AG08396 (cell line): ENCODE measurements at regions not wholly inside any gene's neighbourhood (a gene's known extent, or its start where the extent isn't known, plus 50 kb on each side); places are given as distances from the start of the nearest gene placed in this dataset.

Experiments
- DNase-seq: peaks from one replicate; pipeline ENCODE4 v3.0.0; 2012; ENCODE audit warnings: low spot score, mixed read lengths

DNA sequence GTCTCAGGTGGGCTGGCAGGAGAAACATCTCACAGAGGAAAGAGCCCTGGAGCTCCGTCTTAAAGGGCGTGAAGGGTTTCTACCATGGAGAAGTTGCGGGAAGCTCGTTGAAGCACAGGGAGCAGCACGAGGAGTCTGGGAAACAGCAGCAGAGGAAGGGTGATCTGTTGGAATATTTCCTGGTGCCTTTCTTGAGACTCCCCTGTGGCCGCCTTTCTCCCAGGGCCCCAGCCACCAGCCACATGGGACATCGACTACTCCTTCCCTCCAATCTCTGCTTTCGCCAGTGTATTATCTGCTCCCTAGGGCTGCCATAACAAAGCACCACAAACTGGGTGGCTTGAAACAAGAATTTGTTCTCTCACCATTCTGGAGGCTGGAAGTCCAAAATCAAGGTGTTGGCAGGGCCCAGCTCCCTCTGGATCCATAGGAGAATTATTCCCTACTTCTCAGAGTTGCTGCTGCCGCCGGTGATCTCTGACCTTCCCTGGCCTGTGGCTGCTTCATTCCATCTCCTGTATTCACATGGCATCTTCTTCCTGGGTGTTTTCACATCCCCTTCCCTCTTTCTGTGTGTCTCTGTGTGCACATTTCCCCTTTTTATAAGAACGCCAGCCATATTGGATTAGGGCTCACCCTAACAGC, 152.8 kb upstream of the GSC start:
- no peak for DNase-seq

- no peak for DNase-seq
Measured at GRCh38 chr14:94921882-94922585, 152.1 kb upstream of the GSC start.

GRCh38 chr14:94921456-94921855, 151.5 kb upstream of the GSC start:
- no peak for DNase-seq

- no peak for DNase-seq
Measured at GRCh38 chr14:94919896-94920295, 150.0 kb upstream of the GSC start.

DNA sequence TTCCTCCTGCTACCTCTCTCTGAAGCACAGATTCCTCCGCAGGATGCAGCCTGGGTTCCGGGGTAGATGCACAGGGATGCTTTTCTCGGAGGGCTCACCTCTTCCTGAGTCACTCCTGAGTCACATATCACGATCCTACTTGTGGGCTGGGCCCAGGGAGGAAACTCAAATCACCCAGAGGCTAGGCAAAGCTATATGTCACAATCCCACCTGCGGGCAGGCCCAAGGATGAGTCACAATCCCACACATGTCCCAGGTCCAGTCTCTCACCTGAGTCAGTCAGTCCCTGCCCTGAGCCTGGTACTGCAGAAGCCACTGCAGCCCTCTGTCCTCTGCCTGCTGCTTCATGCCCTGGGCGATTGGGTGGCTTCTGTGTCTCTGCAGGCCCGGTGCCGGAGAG, 149.0 kb upstream of the GSC start:
- DNase-seq = no peak

- no peak for DNase-seq
Measured at GRCh38 chr14:94917041-94917600, 147.2 kb upstream of the GSC start.

DNA sequence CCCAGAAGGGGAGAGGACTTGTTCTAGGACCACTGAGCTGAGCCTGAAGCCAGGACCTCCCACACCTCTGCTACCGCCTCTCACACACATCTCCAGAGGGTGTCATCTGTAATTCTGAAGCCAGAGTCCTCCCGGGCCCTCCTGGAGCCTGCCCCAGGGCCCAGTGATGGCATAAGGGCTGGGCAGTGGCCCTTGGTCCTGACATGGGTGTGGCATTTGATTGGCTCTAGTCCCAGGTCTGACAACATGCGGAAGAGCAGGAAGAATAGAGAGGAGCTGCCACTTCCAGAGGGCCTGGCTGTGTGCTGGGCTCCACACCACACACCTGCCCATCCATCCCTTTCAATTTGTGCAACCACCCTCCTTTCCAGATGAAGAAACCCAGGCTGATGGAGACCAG, 144.3 kb upstream of the GSC start:
- no peak for DNase-seq

DNA sequence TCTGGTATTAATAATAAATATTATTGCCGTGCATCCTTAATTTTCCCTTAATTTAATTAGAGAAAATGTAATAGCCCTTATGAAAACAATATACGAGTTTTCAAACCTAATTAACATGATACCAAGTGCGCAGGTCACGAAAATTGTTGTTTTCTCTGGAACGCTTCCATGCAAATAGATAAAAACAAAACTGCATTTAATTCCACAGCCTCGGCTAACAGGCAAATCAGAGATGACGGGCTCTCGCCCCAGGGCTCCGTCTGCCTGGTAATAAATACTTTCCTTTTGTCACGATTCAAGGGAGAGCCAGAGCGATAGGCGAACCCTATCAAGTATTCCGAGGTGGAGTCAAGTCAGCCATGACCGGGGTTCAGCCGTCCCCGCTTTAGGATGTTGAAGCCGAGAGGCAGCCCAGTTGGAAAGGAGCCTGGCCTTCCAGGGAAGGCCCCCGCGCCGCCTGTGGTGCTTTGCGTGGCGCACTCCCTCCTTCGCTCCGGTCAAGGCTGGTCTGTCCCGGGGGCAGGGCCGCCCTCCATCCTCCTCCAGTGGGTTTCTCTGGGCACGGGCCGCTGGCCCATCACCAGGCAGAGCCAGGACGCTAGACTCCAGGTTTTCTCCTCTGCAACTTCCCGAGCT, 137.8 kb upstream of the GSC start:
- no peak for DNase-seq

- DNase-seq = no peak
Measured at GRCh38 chr14:94906991-94907587, 137.2 kb upstream of the GSC start.

DNA sequence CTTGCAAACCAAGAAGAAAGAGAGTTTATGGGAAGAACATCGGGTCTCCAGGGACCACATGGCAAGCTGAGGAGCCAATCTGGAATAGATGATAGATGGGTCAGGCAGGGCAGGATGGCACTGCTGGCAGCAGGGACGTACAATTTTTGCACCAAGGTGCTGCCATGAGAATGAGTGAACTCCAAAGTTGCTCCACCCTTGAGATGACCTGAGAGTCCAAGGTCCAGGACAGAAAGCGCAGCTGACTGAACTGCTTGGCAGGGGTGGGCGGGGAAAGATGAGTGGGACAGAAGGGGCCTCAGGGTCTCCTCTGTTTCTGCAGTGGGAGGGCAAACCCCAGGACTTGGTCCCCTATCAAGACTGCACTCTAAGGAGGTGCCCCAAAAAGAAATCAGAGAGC, 136.7 kb upstream of the GSC start:
- DNase-seq = no peak

- peak; percentile 63 for DNase-seq
Measured at GRCh38 chr14:94904636-94905035, 134.7 kb upstream of the GSC start.

DNA sequence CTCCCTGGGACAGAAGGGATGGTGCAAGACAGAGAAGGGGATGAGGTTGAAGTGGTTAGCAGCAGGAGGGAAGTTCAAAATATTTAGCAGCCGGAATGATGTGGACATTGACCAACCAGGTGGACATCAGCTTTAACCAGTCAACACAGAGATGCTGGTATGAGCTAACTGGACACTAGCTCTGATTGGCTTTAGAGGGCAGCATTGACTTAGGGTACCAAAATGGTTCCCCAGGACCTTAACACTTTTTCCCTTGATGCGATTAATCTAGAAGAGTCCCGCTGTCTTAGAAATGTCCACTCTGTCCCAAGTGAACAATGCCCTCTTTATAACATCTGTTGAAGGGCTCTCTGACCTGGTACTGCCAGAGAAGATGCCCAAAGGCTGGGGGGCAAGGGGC, 134.0 kb upstream of the GSC start:
- no peak for DNase-seq

DNA sequence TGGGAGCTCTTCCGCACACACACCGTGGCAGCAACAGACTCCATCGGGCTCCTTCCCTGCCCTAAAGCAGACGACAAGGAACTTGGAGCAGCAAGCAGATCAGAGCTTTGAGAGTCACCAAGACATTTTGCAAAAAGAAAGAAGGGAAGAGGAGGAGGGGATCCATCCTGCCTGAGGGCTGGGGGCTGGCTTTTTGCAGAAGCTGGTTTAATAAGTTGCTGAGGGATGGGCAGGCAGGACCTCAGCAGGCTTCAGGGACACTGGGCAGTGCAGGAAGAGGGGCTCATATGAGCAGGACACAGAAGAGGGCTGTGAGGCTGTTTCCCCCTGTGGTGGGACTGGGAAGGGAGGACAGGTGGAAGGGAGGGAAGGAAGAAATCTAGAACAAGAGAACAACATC, 133.4 kb upstream of the GSC start:
- DNase-seq = no peak

- no peak for DNase-seq
Measured at GRCh38 chr14:94897561-94897960, 127.6 kb upstream of the GSC start.

- no peak for DNase-seq
Measured at GRCh38 chr14:94897082-94897481, 127.2 kb upstream of the GSC start.

DNA sequence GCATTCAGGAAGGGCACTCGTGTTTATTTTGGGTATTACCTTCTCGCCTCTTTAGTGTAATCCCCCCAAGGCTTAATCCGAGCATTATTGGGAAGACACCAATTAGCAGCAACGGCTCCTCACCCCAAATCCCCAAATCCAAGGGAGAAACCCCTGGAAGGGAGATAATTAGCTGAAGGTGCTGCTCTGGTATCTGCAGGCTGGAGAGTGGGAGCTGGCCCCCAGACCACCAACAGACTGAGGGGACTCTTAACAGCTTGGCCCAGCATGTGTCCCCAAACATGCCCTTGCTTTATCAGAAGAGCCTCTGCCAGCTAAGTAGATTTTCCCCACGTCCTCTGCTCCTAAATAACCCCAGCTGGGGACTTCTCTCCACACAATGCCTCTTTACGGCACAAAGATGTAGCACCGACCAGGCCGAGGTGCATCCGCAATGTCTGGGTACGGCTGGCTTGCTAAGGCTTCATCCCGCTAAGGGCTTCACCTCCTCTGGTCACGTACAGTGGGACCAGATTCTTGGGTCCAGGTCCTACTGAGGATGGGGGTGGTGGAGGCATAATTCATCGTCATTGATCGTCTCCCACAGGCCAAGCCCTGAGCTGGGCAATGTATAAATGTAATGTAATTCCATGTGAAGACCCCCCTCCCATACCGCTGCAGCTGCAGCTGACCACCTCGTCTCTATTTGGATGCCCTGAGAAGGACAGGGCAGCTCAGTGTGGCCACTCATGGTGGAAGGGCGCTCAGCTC, 123.7 kb upstream of the GSC start:
- DNase-seq = no peak

- no peak for DNase-seq
Measured at GRCh38 chr14:94890785-94891184, 120.9 kb upstream of the GSC start.

GRCh38 chr14:94889520-94890312, 119.8 kb upstream of the GSC start:
- DNase-seq = no peak

DNA sequence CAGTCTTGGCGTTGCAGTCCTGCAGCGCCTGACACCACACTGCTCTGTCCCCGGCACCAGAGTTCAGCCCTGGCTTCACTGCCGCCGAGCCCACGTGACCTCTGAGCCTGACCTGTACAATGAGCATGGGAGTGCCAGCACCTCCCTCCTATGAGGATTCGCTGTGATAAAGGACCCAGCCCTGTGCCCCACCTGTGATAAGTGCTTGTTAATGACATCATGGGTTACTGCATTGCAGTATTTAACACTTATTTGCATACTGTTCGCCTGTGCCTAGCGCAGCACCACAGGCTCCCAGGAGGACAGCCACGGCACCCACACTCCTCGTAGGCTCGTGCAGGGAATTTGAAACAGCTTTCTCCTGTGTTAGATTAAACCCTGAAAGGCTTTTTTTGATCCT, 118.2 kb upstream of the GSC start:
- DNase-seq = no peak

GRCh38 chr14:94887591-94887990, 117.7 kb upstream of the GSC start:
- no peak for DNase-seq

DNA sequence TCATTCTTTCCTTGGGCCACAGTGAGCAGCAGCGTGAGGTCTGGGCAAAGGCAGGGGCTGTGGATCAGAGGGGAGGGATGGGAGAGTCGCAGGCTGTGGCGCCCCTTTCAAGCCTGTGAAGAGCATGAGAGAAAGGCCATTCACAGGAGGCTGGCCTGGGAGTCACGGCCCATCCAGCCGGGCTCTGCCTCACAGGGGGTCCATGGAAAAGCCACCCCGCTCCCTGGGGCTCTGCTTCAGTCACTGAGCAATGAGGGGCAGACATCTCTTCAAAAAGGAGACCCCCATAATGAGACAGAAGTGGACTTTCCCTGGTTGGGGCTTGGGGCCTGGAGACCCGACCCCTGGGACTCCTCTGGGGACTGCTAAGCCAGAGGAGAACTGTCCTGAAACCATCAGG, 117.0 kb upstream of the GSC start:
- DNase-seq = no peak
